ENCODE measurements at regions not wholly inside any gene's neighbourhood (a gene's known extent, or its start where the extent isn't known, plus 50 kb on each side); places are given as distances from the start of the nearest gene placed in this dataset.
"Not testable (repeated sequence)": the region's sequence is repeated elsewhere in the genome, so short reads cannot be mapped to it uniquely, and the experiment has no call there.

GRCh38 chr20:60171738-60172137 is 213.5 kb downstream of the CDH26 start:
- no peak for DNase-seq

DNA sequence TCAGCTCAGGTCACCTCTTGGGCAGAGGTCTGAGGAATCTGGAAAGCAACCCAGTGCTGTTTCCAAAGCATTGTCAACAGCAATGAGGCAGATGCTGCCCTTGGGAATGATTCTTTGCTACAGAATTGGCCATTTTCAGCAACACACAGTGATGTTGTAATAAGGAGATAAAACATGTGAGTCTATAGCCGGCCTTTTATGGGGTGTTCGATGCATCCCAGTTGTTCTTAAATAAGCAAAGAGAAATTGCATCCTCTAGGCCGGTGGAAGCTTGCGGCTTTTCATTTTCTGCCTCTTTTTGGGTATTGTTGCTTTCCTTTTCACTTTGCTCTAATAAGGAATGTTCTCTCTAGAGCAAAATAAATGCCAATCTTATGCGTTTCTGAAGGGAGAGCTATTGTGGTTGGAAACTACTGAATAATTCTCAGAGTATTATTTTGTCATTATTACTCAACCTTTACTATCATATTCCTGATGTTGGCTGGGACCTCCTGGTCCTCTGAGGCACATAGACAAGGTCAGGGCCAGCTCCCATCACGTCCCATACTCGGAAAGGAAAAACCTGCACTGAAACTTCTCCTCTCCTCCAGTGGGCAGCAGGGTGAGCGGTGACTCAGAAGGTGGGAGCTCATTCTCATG is 214.2 kb downstream of the CDH26 start:
- DNase-seq, result peak in 1 of 3 donors; percentile 13

GRCh38 chr20:60177080-60177479 is 218.9 kb downstream of the CDH26 start:
- no peak for DNase-seq

DNA sequence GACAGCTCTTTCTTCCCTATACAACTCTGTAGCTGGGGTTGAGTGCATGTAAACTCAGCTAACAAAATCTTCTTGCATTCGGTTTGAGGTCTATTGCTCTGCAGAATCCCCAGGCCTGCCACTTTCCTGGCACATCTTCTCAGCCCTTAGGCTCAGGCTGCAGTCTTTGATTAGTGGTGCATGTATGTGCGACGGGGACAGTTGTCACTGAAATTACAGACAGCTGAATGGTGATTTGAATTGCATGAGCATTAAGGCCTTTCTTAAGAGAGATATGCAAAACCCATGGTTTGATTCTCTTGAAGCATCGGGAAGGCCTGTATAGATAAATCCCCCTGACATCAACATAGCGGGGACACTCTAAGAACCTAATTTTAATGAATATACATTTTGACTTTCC is 222.8 kb downstream of the CDH26 start:
- no peak for DNase-seq

DNA sequence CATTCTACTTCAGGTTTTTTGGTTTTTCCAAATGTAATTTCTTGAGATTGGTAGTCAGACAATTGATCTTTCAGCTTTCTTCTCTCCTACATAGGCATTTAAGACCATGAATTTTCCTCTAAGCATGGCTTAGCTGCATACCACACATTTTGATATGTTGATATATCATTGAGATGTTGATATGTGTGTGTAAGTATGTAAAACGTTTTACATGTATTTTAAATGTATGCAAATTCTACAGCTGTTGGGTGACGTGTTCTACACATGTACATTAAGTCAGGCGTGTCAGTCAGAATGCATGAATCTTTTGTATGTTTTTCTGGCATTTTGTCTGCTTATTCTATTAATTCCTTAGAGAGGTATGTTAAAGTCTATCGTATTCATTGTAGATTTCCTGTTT is 228.2 kb downstream of the CDH26 start:
- DNase-seq, result no peak

DNA sequence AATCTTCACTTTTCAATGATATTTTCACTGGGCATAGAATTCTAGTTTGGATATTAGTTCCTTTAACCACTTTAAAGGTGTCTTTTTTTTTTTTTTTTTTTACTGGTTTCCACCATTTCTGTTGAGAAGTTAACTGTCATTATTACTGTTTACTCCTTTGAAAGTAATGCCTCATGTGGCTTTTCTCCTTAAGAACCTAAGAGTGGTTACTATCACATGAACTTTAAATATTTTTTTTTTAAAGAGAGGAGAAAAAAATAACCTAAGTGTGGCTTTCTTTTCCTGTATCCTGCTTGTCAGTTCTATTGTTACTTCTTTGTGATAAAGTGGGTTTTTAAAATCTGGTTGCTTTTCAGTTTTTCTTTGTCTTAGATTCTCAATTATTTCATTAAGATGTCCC is 229.5 kb downstream of the CDH26 start:
- no peak for DNase-seq

GRCh38 chr20:60191014-60191413 is 232.8 kb downstream of the CDH26 start:
- no peak for DNase-seq

- no peak for DNase-seq
Measured at GRCh38 chr20:60192326-60192725, 234.1 kb downstream of the CDH26 start.

DNA sequence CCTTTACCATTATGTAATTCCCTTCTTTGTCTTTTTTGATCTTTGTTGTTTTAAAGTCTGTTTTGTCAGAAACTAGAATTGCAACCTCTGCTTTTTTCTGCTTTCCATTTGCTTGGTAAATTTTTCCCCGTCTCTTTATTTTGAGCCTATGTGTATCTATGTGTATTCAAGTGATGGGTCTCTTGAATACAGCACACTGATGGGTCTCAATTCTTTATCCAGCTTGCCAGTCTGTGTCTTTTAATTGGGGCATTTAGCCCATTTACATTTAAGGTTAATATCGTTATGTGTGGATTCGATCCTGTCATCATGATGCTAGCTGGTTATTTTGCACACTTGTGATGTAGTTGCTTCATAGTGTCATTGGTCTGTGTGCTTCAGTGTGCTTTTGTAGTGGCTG is 240.9 kb downstream of the CDH26 start:
- DNase-seq, result not testable (repeated sequence)

DNA sequence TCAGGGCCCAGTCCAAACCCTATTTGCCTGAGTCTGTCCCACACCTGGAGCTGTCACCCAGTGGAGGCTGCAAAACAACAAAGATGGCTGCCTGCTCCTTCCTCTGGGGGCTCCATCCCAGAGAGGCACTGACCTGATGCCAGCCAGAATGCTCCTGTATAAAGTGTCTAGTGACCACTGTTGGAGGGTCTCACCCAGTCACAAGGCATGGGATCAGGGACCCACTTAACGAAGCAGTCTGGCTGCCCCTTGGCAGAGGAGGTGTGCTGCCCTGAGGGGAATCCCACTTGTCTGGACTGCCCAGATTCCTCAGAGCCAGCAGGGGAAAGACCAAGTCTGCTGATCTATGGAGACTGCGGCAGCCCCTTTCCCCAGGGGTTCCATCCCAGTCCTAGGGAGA is 241.6 kb downstream of the CDH26 start:
- DNase-seq, result no peak

- DNase-seq, result no peak
Measured at GRCh38 chr20:60200305-60200918, 242.2 kb downstream of the CDH26 start.

DNA sequence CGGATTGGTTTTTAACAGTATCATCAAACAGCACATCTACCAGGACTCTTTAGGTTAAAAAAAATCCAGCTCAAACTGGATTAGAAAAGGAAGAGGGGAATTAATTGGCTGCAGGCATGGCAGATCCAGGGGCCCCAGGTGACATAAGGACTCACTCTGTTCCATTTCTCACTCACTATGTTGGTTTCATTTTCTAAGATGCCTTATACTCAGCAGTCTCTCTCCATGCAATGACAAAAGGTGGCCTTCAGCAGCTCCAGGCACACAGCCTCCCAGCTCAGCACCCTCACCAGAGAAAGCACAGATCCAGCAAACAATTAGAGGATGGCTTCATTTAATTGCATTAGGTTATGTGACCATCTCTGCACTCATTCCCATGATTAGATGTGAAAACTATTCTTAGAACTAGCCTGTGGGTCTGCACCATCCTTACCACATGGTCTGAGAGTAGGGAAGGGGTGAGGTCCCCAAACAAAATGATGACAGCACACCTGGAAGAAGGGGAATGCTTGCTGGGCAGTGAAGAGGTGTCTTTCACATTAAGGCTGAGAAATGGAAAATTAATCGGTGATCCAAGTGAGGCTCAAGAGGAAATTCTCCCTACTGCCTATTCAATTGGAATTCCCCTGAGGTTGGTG is 243.1 kb downstream of the CDH26 start:
- no peak for DNase-seq

DNA sequence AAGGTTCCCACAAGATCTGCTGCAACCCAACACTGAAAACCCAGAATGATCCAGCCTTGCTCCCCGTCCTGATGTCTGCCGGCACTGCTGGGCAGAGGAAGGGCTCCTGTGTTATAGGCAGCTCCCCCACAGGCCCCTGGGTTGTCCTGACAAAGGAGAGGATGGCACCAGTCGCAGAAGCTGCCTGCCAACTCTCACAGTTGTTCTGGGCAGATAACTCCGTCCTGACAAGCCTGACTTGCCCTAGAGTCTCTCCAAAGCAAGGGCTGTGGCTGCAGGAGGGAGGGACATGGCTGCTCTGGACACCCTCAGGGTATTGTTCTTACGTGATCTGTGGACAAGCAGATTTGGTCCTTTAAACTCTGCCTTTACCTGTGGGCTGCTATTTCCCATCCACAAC is 243.8 kb downstream of the CDH26 start:
- no peak for DNase-seq

DNA sequence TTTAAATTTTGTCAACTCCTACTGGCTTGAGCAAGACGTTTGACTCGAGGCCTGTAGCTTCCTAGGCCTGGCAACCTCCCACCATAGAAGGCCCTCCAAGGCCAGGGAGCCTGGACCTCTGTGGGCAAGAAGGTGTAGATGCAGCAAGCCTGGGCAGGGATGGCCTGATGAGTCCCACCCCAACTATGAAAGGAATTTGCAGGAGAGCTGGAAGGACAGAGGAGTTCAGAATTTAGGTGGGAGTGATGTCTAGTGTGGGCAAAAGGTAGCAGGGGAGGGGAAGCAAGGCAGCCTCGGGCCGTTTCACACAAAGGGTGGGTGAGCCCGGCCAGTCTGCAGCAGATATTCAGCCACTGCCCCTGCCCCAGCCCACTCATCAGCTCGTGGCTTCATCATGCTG is 245.2 kb downstream of the CDH26 start:
- DNase-seq, result no peak

DNA sequence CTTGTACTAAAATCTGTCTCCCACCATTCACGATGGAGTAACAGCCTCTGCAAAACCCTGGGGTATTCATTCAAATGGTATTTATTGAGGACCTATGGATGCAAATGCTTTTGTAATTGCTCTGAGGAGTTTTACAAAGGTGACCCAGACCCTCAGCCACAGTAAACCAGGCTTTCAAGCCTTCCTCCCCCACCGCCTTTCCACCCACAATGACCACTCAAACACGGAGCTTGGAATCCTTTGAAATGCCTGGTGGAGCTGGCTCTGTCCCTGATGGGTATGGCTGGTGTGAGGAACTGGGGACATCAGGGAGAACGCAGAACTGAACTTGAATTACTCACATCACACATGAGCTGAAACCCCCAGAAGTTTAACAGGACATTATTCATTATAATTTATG is 246.4 kb downstream of the CDH26 start:
- DNase-seq, result no peak

DNA sequence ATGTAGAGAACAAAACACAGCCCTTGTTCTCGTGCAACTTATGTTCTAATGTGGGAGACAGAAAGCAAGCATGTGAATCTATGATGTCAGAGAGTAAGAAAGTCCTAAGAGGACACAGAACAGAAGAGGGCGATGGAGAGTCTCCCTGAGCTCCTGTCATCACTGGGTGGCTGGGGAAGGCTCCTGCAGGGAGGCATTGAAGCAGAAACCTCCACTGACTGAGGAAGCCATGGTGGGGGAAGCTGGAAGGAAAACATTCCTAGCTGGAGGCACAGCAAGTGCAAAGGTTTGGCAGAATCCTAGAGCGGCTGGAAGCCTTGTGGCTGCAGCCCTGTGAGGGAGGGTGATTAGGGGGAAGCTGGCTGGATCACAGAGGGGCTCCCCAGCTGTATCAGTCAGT is 248.0 kb downstream of the CDH26 start:
- DNase-seq, result peak; percentile 55 to 69 (median 68)

DNA sequence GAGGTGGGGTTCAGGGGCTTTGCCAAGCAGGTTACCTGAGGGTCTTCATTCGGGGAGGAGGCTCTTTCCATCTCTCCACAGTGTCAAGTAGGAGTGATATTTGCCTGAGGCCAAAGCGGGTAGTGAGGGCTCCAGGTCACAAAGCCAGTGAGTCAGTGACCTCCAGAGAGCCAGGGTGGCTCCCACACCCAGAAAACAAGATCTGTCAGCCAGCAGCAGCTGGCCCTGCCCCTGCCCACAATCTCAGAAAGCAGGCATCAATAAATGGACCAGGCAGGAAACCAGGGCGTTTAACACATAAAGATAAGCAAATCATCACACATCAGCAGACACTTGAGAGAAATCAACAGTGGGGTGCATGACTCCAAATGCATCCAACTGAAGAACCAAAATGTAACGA is 250.8 kb downstream of the CDH26 start:
- no peak for DNase-seq

DNA sequence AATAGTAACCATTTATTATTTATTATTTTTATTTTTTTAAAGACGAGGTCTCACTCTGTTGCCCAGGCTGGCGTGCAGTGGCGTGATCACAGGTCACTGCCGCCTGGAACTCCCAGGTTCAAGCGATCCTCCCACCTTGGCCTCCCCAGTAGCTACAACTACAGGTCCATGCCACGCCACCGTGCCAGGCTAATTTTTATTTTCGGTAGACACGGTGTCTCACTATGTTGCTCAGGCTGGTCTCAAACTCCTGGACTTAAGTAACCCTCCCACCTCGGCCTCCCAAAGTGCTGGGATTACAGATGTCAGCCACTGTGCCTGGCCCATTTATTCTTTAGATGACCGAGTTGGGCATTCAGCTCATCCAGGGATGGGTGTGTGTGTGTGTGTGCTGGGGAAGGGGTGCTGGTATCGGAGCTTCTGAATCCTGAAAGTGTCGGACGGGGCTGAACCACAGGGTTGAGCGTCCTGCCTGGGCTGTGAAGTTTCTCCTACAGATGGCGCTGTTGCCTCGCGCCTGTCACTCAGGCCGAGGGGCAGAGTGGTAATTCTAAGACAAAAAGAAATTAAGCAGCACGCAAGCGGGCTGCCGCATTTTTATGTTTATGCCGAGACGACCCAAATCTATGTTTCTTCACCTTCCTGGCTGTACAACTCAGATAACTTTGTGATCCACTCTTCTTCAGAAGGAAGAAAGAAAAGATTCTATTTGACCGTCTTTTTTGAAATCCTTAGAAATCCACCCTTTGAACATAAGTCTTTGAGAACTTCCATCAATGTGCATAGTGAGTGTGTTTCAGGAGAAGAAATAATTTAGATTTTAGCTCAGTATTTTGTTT is 252.8 kb downstream of the CDH26 start:
- DNase-seq, result peak; percentile 70 to 80 (median 80)

DNA sequence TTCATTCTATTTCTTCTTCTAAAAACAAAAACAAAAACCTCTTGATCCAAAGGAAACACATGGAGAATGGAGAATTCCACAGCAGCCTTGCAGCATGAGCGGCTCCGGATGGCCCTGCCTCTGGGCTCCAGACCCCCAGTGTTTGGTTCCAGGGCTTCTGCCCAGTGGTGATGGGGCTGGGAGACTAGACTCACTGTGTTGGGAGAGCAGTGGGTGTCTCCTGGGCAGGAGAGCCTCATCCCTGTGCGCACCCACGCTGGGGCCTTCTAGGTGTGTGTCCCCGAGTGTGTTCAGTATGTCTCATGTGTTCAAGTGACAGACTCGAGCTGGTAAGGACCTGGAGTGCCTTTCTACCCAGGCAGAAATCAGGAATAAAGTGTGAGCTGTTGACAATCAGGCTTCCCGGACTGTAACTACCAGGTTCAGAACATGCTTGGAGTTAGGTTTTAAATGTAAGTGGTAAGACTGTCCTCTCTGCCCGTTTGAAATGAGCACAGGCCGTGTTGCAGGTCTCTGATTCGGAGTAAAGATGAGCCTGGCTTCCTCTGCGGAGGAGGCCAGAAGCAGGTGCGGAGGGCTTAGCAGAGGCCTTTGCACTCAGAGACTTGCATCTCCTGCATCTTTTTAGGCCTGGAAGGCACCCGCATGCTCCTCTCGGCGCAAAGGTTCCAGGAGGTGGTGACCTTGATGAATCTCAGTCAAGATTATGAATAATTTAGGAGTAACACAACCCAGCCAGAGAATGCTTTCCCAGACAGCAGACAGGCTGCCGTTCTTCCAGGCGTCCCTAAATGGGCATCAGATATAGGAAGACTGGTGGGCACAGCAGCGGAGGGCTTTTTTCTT is 253.6 kb downstream of the CDH26 start:
- no peak for DNase-seq

DNA sequence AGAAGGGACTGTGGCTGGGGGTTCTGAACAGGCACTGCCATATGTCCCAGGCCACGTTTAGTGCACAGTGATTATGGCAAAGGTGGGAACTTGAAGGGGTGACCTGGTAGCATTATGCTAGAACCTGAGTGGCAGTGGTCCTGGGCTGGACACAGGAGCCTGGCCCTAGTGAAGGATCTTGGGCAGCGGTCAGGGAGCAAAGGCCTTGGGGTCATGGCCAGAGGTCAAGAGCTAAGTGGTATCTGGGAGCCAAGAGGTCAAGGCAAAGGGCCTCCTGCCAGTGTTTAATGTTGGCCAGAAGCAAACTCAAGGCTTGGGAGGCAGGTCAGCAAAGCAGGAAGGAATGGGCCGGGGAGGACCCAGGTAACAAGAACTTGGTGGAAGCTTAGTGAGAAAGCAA is 254.5 kb downstream of the CDH26 start:
- no peak for DNase-seq

DNA sequence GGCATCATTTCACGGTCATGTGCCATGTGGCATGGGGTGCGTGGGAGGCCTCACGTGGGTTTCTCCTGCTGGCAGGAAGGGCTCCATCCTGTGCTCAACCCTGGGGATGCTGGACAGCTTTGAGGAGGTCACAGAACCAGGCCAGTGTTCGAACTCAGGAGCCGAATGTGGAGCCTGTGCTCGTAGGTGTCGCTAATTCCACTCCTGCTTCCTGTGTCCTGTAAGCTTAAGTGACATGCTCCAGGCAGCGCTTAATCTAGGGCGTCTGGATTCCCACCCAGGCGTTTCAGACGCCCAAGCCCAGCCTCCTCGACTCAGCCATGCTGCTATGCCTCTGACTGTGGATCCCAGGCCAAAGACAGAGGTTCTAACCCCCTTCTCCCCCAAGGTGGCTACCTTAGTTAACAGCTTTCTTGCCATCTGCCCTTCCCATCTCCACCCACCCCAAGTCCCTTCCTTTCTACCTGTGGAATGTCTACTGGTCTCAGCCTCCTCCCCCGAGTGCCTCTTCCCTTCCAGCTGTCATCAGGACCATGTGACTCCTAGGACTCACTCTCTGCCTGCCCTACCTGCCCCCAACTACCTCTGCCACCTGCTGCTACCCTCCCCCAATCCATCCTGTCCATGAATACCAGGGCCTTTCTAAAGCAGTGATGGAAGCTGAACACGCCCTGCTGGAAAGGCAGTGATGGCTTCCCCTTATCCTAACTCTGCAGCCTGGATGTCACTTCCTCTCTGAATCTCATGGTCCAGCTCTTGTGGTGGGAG is 255.1 kb downstream of the CDH26 start:
- no peak for DNase-seq

Data from suppressor macrophage treated with lipopolysaccharide for 1 hour (primary cell).